Peyer's patch (tissue), 4 donors: ENCODE measurements at regions not wholly inside any gene's neighbourhood (a gene's known extent, or its start where the extent isn't known, plus 50 kb on each side); places are given as distances from the start of the nearest gene placed in this dataset.

Source experiments
- POLR2A ChIP-seq, 2 donors: fragments of 450-650 bp; IDR thresholded peaks; one replicate each; pipeline ENCODE4 v1.5.1; 2017; ENCODE audit warnings: antibody characterized with exemption in 2 of 2, mild to moderate bottlenecking in 2 of 2, moderate library complexity in 2 of 2
- TF ChIP-seq, protein P1 (sequence below), 6 experiments: fragments of 450-650 bp in 4 of 6; fragments of 200-600 bp in 2 of 6; sonication (generic) in 1 of 6; IDR thresholded peaks; one replicate each; pipeline ENCODE4 v1.5.1; 2017 to 2019; ENCODE audit warnings: antibody characterized with exemption in 6 of 6, mild to moderate bottlenecking in 3 of 6, moderate library complexity in 1 of 6

DNA sequence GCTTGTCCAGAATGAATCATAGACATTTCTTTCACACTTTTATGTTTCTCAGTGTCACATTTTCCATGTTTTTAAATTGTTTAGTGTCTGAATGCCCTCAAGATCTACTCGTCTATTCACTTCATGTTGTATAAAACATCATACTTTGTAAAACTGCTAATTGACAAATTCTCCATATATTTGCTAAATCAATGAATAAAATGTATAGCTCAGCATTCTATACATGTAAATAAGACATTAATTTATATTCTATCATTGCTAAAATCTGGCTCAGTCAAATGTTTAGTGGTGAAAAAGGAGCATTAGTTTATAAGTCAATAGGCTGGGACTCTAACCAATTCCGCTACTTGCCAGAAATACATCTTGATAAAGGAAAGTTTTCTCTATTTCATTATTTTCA lies 379.6 kb downstream of the NAF1 start:
- TF ChIP-seq, protein P1, sequence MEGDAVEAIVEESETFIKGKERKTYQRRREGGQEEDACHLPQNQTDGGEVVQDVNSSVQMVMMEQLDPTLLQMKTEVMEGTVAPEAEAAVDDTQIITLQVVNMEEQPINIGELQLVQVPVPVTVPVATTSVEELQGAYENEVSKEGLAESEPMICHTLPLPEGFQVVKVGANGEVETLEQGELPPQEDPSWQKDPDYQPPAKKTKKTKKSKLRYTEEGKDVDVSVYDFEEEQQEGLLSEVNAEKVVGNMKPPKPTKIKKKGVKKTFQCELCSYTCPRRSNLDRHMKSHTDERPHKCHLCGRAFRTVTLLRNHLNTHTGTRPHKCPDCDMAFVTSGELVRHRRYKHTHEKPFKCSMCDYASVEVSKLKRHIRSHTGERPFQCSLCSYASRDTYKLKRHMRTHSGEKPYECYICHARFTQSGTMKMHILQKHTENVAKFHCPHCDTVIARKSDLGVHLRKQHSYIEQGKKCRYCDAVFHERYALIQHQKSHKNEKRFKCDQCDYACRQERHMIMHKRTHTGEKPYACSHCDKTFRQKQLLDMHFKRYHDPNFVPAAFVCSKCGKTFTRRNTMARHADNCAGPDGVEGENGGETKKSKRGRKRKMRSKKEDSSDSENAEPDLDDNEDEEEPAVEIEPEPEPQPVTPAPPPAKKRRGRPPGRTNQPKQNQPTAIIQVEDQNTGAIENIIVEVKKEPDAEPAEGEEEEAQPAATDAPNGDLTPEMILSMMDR (IDR thresholded peaks at IDR 0.05) = no peak
- TF ChIP-seq POLR2A (IDR thresholded peaks at IDR 0.05) = no peak
